HG03103 (cell line): ENCODE measurements at regions not wholly inside any gene's neighbourhood (a gene's known extent, or its start where the extent isn't known, plus 50 kb on each side); places are given as distances from the start of the nearest gene placed in this dataset.

Experiments
- ATAC-seq: cut with Tn5 transposase; IDR thresholded peaks from one replicate; pipeline ENCODE4 v1.9.1; 2021; ENCODE audit warnings: low read depth; ENCODE audit not compliant: unreplicated experiment

DNA sequence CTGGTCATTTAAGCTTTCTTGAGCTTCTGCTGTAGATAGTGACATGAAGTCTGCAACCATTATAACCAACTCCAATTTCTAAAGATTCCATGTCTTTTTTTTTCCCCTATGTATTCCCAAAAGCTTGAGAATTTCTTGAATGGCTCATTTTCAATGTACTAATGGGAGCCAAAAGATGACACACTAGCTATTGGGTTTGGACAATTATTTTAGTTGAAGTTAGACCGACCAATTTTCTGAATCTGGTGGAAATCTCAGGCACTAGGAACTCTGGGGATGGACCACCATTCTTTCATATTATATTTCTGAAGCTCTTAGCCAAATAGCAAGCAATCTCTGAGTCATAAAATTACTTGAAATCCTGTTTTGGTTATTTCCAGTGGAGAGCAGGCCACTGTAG is 617.4 kb upstream of the ADAMTS5 start:
- ATAC-seq, result no peak

DNA sequence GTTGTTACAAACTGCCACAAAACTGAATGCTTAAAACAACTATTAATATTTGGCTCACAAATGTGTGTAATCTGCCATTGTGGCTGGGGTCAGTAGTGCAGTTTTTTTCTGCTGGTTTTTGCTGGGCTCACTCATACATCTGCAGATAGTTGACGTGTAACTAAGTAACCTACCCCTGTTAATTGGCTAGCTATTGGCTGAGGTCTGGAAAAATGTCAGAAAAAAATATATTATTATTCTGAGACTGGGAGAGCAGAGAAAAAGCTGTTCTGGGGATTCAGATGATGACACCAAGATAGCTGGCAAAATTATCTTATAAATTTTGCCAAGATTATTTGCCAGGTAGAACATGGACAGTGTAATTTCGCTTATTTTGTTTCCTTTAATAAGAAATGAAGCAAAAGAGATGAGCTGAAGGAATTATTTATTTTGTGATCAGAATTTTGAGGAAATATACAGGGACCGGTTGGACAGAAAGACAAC is 616.1 kb upstream of the ADAMTS5 start:
- ATAC-seq, result no peak

DNA sequence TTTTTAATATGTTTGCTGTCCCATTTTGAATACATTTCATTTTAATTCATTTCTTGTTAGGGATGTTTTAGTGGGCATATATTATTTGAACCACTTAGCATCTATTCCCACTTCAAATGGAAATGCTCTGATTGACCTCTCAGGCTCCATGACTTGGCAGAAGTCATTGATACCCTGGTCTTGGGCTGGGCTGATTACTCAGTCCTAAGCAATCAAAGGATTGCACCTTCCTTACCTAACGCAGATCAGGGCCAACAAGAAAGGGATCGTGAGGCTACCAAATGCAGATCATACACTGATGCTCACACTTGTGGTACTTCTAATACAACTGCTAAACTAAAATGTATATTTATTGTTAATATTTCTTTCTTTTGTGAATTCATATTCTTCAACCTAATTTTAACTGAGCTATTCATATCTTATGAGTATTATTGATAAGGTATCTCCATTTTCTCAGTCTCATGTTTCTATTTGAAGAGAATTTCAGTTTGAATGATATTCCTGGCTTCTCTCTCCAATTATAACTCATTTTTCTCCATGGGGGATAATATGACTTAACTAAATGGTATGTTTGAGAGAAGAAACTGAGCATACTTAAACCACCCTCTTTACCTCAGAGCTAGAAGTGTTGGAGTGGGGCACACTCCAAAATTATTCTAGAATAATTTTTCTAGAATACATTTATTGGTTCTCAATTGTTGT is 615.5 kb upstream of the ADAMTS5 start:
- ATAC-seq, result no peak

DNA sequence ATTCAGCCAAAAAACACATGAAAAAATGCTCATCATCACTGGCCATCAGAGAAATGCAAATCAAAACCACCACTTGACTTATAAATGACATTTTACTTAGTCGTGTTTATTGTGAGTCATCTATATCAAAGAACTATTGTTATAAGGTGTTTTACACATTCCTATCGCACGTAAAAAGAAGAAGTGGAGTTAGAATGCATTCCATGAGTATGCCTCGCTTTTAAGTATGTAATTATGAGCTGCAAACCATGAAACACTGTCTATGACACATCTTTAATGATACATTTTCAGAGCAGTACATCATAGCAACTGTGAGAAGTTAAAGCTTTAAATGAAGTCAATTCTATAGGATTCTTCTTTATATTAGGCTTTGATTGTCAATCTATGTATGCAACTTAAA is 614.3 kb upstream of the ADAMTS5 start:
- ATAC-seq, result no peak

GRCh38 chr21:27580276-27580675 is 613.4 kb upstream of the ADAMTS5 start:
- ATAC-seq, result no peak

DNA sequence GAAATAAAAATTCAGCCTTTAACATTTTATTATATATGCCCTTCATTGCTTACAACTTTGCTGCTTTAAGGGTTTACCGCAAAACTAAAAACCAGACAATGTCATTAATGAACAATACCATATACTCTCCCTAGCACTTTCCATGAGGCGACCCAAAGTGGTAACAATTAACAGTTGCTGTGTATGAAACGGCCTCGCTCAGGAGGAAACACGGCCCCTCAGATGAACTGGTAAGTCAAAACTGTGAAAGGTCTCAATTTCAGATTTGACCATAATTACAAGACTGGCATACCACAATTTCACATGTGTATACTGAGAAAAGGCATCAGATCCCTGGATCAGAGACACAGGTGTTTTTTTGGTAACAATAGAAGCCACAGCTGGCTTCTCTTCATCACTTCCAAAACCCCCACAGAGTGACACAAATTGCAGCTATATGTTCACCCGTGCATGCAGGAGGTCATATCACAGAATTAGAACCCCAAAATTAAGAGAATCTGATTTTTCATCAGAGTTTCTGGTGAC is 611.9 kb upstream of the ADAMTS5 start:
- ATAC-seq, result no peak

DNA sequence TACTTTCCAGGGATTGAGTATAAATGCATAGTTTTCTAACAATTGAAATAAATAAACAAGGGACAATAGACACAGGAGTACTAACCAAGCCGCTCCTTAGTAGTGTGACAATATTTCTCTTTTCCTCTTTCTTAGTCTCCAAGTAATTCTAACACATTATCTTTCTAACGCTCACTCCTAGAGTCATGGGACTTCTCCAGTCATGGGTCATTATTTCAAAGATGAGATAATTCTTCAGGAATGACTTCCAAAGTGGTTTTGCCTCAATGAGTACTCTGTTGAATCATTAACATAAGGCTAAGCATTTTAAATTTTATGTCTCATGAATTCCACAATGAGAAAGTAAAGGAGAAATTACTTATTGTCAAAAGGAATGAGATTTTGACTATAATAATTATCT is 605.8 kb upstream of the ADAMTS5 start:
- ATAC-seq, result no peak

- no peak for ATAC-seq
Observed at GRCh38 chr21:27571706-27572105, 604.8 kb upstream of the ADAMTS5 start.

- no peak for ATAC-seq
Observed at GRCh38 chr21:27570306-27570868, 603.5 kb upstream of the ADAMTS5 start.

DNA sequence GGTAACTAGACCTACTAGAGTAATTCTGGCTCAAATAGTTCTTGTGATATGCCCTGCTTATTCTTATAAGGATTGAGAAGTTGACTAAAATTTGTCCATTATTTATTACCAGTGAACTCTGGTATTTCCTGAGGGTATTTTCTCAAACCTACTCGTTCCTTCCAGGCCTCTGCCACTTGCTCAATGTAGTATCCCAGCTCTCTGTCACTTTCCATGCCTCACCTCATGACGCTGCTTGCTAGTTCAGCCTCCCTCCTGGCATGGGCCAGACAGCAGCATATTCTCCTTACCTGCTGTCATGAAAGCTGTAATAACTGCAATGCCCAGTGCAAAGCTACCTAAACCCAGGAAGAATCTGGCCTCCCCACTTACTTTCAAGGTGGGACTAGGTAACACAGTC is 602.9 kb upstream of the ADAMTS5 start:
- no peak for ATAC-seq

- ATAC-seq, result no peak
Observed at GRCh38 chr21:27569091-27569490, 602.2 kb upstream of the ADAMTS5 start.

DNA sequence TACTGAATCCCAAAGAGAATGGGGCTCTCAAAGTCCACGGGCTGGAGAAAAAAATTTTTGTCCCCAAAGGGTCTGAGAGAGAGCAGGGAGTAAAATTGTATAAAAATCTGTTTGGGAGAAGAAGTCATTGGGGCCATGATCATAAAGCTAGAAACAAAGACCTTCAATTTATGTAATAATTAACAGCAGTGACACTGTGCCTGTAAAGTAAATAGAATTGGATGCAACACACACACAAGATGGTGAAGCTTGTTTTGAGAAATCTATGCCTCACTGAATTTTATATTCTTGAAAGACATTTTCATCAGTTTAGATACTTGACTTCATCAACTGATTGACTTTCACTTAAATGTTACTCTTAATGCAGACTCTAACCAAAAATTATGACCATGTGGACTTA is 600.5 kb upstream of the ADAMTS5 start:
- ATAC-seq, result no peak

DNA sequence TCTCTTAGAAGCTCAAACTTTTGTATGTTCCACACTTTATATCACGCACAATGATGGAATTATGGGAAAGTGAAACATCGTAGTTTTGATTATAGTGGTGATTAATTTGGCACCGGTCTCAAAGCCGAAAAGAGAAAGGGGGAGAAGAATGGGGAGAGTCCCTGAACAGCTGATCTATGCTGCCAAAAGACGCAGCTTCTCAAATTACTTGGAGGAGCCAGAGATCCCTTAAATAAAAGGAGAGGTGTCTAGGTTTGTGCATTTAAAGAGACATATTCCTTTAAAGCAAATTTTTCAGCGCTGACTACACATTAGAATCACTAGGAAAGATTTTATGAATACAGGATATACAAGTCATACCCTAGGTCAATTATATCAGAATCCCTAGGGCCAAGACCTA is 599.6 kb upstream of the ADAMTS5 start:
- ATAC-seq, result no peak

GRCh38 chr21:27565364-27565763 is 598.5 kb upstream of the ADAMTS5 start:
- ATAC-seq, result no peak

DNA sequence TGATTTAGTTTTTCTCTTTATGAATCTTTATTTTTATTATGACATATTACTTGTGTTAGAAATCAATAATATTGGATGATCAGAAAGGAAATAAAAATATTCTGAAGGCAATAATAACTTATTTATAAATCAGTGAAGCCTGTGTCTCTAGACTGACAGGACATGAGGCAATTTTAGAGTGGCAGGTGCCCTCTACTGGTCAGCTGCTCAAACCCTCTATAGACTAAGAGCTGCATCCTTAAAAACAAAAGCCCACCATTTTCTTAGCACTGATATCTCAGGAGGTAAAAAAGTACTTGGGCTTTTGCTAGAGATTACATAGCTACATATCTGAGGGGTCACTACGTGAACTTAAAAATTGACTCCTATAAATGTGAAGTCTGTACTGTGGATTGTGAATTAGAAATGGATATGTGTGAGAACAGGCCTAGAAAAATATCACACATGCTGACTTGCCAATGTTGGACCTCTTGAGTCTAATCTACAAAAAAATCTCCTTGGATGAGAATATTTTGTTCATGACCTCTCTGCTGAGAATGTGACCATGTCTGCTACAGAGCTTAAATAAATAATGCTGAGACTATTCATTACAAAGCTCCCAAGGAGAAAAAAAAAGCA is 597.9 kb upstream of the ADAMTS5 start:
- no peak for ATAC-seq

GRCh38 chr21:27562303-27562702 is 595.4 kb upstream of the ADAMTS5 start:
- no peak for ATAC-seq

- no peak for ATAC-seq
Observed at GRCh38 chr21:27561116-27561515, 594.2 kb upstream of the ADAMTS5 start.

- no peak for ATAC-seq
Observed at GRCh38 chr21:27557356-27557755, 590.5 kb upstream of the ADAMTS5 start.

GRCh38 chr21:27555996-27556395 is 589.1 kb upstream of the ADAMTS5 start:
- no peak for ATAC-seq

- ATAC-seq, result no peak
Observed at GRCh38 chr21:27550287-27550686, 583.4 kb upstream of the ADAMTS5 start.

- no peak for ATAC-seq
Observed at GRCh38 chr21:27548486-27548885, 581.6 kb upstream of the ADAMTS5 start.
